Stimulated activated memory B cell treated with anti-CD40 and anti-IgM and Interleukin-4, amounts not matched to agents 10 μg/mL and 1 μg/mL and 100 μg/mL, for 72 hours (primary cell): ENCODE measurements at regions not wholly inside any gene's neighbourhood (a gene's known extent, or its start where the extent isn't known, plus 50 kb on each side); places are given as distances from the start of the nearest gene placed in this dataset.

Experiments used
- ATAC-seq: fragments of 150-1000 bp; cut with Tn5 transposase; 2 replicates; pipeline ENCODE4 v1.10.0; 2021
- H3K27ac Mint-ChIP-seq: one replicate; pipeline ENCODE4 v1.8.0; 2022; ENCODE audit warnings: mild to moderate bottlenecking, mixed read lengths
- H3K27me3 Mint-ChIP-seq: one replicate; pipeline ENCODE4 v1.8.0; 2022; ENCODE audit warnings: mixed read lengths
- H3K36me3 Mint-ChIP-seq: one replicate; pipeline ENCODE4 v1.8.0; 2022; ENCODE audit warnings: mixed read lengths
- H3K4me1 Mint-ChIP-seq: one replicate; pipeline ENCODE4 v1.8.0; 2022; ENCODE audit warnings: mixed read lengths
- H3K4me3 Mint-ChIP-seq: one replicate; pipeline ENCODE4 v1.8.0; 2022; ENCODE audit warnings: mild to moderate bottlenecking, moderate library complexity, mixed read lengths
- H3K9me3 Mint-ChIP-seq: one replicate; pipeline ENCODE4 v1.8.0; 2022; ENCODE audit warnings: mixed read lengths

GRCh38 chr13:89897681-89898080 lies 1449.8 kb upstream of the MIR17HG start:
- H3K27ac Mint-ChIP-seq: no peak overlapping the region
- no peak overlapping the region for H3K4me3 Mint-ChIP-seq
- no peaks in the 10 kb centered on the region for H3K4me1 Mint-ChIP-seq
- peaks cover 4% of the 10 kb centered on the region for H3K9me3 Mint-ChIP-seq
- H3K36me3 Mint-ChIP-seq: no peaks in the 10 kb centered on the region
- H3K27me3 Mint-ChIP-seq: no peaks in the 10 kb centered on the region
- no peak for ATAC-seq

- H3K27me3 Mint-ChIP-seq: no peaks in the 10 kb centered on the region
- no peak overlapping the region for H3K4me3 Mint-ChIP-seq
- peaks cover 4% of the 10 kb centered on the region for H3K9me3 Mint-ChIP-seq
- no peak overlapping the region for H3K27ac Mint-ChIP-seq
- H3K36me3 Mint-ChIP-seq: no peaks in the 10 kb centered on the region
- ATAC-seq: no peak
- no peaks in the 10 kb centered on the region for H3K4me1 Mint-ChIP-seq
These were observed 1448.0 kb upstream of the MIR17HG start for GRCh38 chr13:89899302-89900103.

- H3K36me3 Mint-ChIP-seq: no peaks in the 10 kb centered on the region
- no peaks in the 10 kb centered on the region for H3K27me3 Mint-ChIP-seq
- no peaks in the 10 kb centered on the region for H3K4me1 Mint-ChIP-seq
- H3K9me3 Mint-ChIP-seq: peaks cover 4% of the 10 kb centered on the region
- H3K4me3 Mint-ChIP-seq: no peak overlapping the region
- no peak for ATAC-seq
- H3K27ac Mint-ChIP-seq: no peak overlapping the region
These were observed 1447.3 kb upstream of the MIR17HG start for GRCh38 chr13:89900104-89900765.

- H3K4me3 Mint-ChIP-seq: no peak overlapping the region
- no peaks in the 10 kb centered on the region for H3K27me3 Mint-ChIP-seq
- H3K27ac Mint-ChIP-seq: no peak overlapping the region
- peaks cover 4% of the 10 kb centered on the region for H3K9me3 Mint-ChIP-seq
- ATAC-seq: no peak
- no peaks in the 10 kb centered on the region for H3K36me3 Mint-ChIP-seq
- H3K4me1 Mint-ChIP-seq: no peaks in the 10 kb centered on the region
These were observed 1445.3 kb upstream of the MIR17HG start for GRCh38 chr13:89902223-89902622.

GRCh38 chr13:89903115-89903514 lies 1444.4 kb upstream of the MIR17HG start:
- no peak overlapping the region for H3K27ac Mint-ChIP-seq
- H3K9me3 Mint-ChIP-seq: peaks cover 4% of the 10 kb centered on the region
- ATAC-seq: no peak
- no peaks in the 10 kb centered on the region for H3K4me1 Mint-ChIP-seq
- no peak overlapping the region for H3K4me3 Mint-ChIP-seq
- H3K27me3 Mint-ChIP-seq: no peaks in the 10 kb centered on the region
- H3K36me3 Mint-ChIP-seq: no peaks in the 10 kb centered on the region

GRCh38 chr13:89910166-89910565 lies 1437.3 kb upstream of the MIR17HG start:
- Mint-ChIP-seq H3K36me3 (no peaks in the 10 kb centered on the region), H3K27me3 (no peaks in the 10 kb centered on the region), H3K4me1 (no peaks in the 10 kb centered on the region), H3K27ac (no peak overlapping the region), H3K4me3 (no peak overlapping the region), H3K9me3 (no peaks in the 10 kb centered on the region)
- no peak for ATAC-seq

- Mint-ChIP-seq H3K36me3 (no peaks in the 10 kb centered on the region), H3K9me3 (peaks cover 3% of the 10 kb centered on the region)
- no peak for ATAC-seq
These were observed 1430.9 kb upstream of the MIR17HG start for GRCh38 chr13:89916551-89916950.

GRCh38 chr13:89920461-89920860 lies 1427.0 kb upstream of the MIR17HG start:
- H3K27me3 Mint-ChIP-seq: no peaks in the 10 kb centered on the region
- no peak for ATAC-seq

More at GRCh38 chr13:89916551-89916950, 1430.9 kb upstream of the MIR17HG start:
- H3K4me1 Mint-ChIP-seq: no peaks in the 10 kb centered on the region
- no peak overlapping the region for H3K27ac Mint-ChIP-seq
- no peak overlapping the region for H3K4me3 Mint-ChIP-seq
- H3K27me3 Mint-ChIP-seq: no peaks in the 10 kb centered on the region

GRCh38 chr13:89923052-89923451 lies 1424.4 kb upstream of the MIR17HG start:
- H3K27ac Mint-ChIP-seq: no peak overlapping the region
- no peaks in the 10 kb centered on the region for H3K4me1 Mint-ChIP-seq
- H3K36me3 Mint-ChIP-seq: no peaks in the 10 kb centered on the region
- H3K9me3 Mint-ChIP-seq: peaks cover 13% of the 10 kb centered on the region
- no peak for ATAC-seq
- H3K4me3 Mint-ChIP-seq: no peak overlapping the region
- H3K27me3 Mint-ChIP-seq: no peaks in the 10 kb centered on the region

More at GRCh38 chr13:89920461-89920860, 1427.0 kb upstream of the MIR17HG start:
- no peaks in the 10 kb centered on the region for H3K36me3 Mint-ChIP-seq
- peaks cover 10% of the 10 kb centered on the region for H3K9me3 Mint-ChIP-seq
- H3K4me1 Mint-ChIP-seq: no peaks in the 10 kb centered on the region
- no peak overlapping the region for H3K4me3 Mint-ChIP-seq
- no peak overlapping the region for H3K27ac Mint-ChIP-seq

- no peak overlapping the region for H3K27ac Mint-ChIP-seq
- no peak for ATAC-seq
These were observed 1423.8 kb upstream of the MIR17HG start for GRCh38 chr13:89923736-89924135.

GRCh38 chr13:89925107-89925506 lies 1422.4 kb upstream of the MIR17HG start:
- H3K4me1 Mint-ChIP-seq: no peaks in the 10 kb centered on the region
- H3K36me3 Mint-ChIP-seq: no peaks in the 10 kb centered on the region
- H3K27ac Mint-ChIP-seq: no peak overlapping the region
- H3K9me3 Mint-ChIP-seq: peaks cover 13% of the 10 kb centered on the region
- H3K27me3 Mint-ChIP-seq: no peaks in the 10 kb centered on the region
- no peak overlapping the region for H3K4me3 Mint-ChIP-seq
- no peak for ATAC-seq

More at GRCh38 chr13:89923736-89924135, 1423.8 kb upstream of the MIR17HG start:
- H3K4me1 Mint-ChIP-seq: no peaks in the 10 kb centered on the region
- no peak overlapping the region for H3K4me3 Mint-ChIP-seq
- peaks cover 13% of the 10 kb centered on the region for H3K9me3 Mint-ChIP-seq
- H3K27me3 Mint-ChIP-seq: no peaks in the 10 kb centered on the region
- no peaks in the 10 kb centered on the region for H3K36me3 Mint-ChIP-seq

- Mint-ChIP-seq H3K27me3 (no peaks in the 10 kb centered on the region), H3K4me3 (no peak overlapping the region), H3K36me3 (no peaks in the 10 kb centered on the region), H3K4me1 (no peaks in the 10 kb centered on the region), H3K27ac (no peak overlapping the region), H3K9me3 (peaks cover 9% of the 10 kb centered on the region)
- no peak for ATAC-seq
These were observed 1416.6 kb upstream of the MIR17HG start for GRCh38 chr13:89930861-89931260.

- no peaks in the 10 kb centered on the region for H3K36me3 Mint-ChIP-seq
- no peak for ATAC-seq
- no peak overlapping the region for H3K27ac Mint-ChIP-seq
These were observed 1414.6 kb upstream of the MIR17HG start for GRCh38 chr13:89932902-89933301.

GRCh38 chr13:89936256-89936655 lies 1411.2 kb upstream of the MIR17HG start:
- H3K9me3 Mint-ChIP-seq: peaks cover 12% of the 10 kb centered on the region
- no peaks in the 10 kb centered on the region for H3K36me3 Mint-ChIP-seq
- no peak for ATAC-seq
- no peaks in the 10 kb centered on the region for H3K27me3 Mint-ChIP-seq
- H3K4me1 Mint-ChIP-seq: no peaks in the 10 kb centered on the region
- no peak overlapping the region for H3K4me3 Mint-ChIP-seq
- H3K27ac Mint-ChIP-seq: no peak overlapping the region

More at GRCh38 chr13:89932902-89933301, 1414.6 kb upstream of the MIR17HG start:
- H3K4me3 Mint-ChIP-seq: no peak overlapping the region
- no peaks in the 10 kb centered on the region for H3K4me1 Mint-ChIP-seq
- peaks cover 9% of the 10 kb centered on the region for H3K9me3 Mint-ChIP-seq
- H3K27me3 Mint-ChIP-seq: no peaks in the 10 kb centered on the region

GRCh38 chr13:89937420-89937819 lies 1410.1 kb upstream of the MIR17HG start:
- no peaks in the 10 kb centered on the region for H3K4me1 Mint-ChIP-seq
- H3K9me3 Mint-ChIP-seq: peaks cover 12% of the 10 kb centered on the region
- ATAC-seq: no peak
- no peak overlapping the region for H3K27ac Mint-ChIP-seq
- no peaks in the 10 kb centered on the region for H3K27me3 Mint-ChIP-seq
- H3K36me3 Mint-ChIP-seq: no peaks in the 10 kb centered on the region
- no peak overlapping the region for H3K4me3 Mint-ChIP-seq

- ATAC-seq: no peak
- no peaks in the 10 kb centered on the region for H3K27me3 Mint-ChIP-seq
- no peak overlapping the region for H3K27ac Mint-ChIP-seq
- no peaks in the 10 kb centered on the region for H3K4me1 Mint-ChIP-seq
- no peaks in the 10 kb centered on the region for H3K36me3 Mint-ChIP-seq
- H3K4me3 Mint-ChIP-seq: no peak overlapping the region
- H3K9me3 Mint-ChIP-seq: peaks cover 6% of the 10 kb centered on the region
These were observed 1407.1 kb upstream of the MIR17HG start for GRCh38 chr13:89940383-89940782.
